HL-60 (cell line): ENCODE measurements at regions not wholly inside any gene's neighbourhood (a gene's known extent, or its start where the extent isn't known, plus 50 kb on each side); places are given as distances from the start of the nearest gene placed in this dataset.

ENCODE experiments used
- DNase-seq, 2 experiments: peaks; one replicate each; pipeline ENCODE4 v3.0.0-alpha.2; 2010 to 2020; ENCODE audit warnings: low read depth in 1 of 2, low spot score in 1 of 2
- H3K27ac ChIP-seq: fragments of 250-450 bp; sonication (Bioruptor Pico); replicated peaks from 2 replicates; pipeline ENCODE4 v1.5.1; 2020; ENCODE audit warnings: mild to moderate bottlenecking, moderate library complexity
- H3K27me3 ChIP-seq: fragments of 250-450 bp; sonication (Bioruptor Pico); 2 replicates; pipeline ENCODE4 v1.5.1; 2021; ENCODE audit warnings: mild to moderate bottlenecking, moderate library complexity; ENCODE audit not compliant: insufficient read depth, poor library complexity, severe bottlenecking
- H3K4me3 ChIP-seq: replicated peaks from 2 replicates; pipeline ENCODE4 v1.5.1; 2011; ENCODE audit warnings: mild to moderate bottlenecking, control low read depth, low read length; ENCODE audit not compliant: insufficient read depth
- CTCF ChIP-seq: IDR thresholded peaks from one replicate; pipeline ENCODE4 v1.5.1; 2011; ENCODE audit warnings: low read length, control low read depth, inconsistent platforms; ENCODE audit not compliant: insufficient read depth
- GABPA ChIP-seq: IDR thresholded peaks from 2 replicates; pipeline ENCODE4 v1.6.1; 2012; ENCODE audit warnings: low read depth
- POLR2AphosphoS5 ChIP-seq: IDR thresholded peaks from 2 replicates; pipeline ENCODE4 v1.6.1; 2012; ENCODE audit warnings: low read depth
- REST ChIP-seq: IDR thresholded peaks from 2 replicates; pipeline ENCODE4 v1.6.1; 2012; ENCODE audit warnings: low read depth; ENCODE audit not compliant: insufficient replicate concordance
- SPI1 ChIP-seq: IDR thresholded peaks from 2 replicates; pipeline ENCODE4 v1.6.1; 2012; ENCODE audit warnings: low read depth, mild to moderate bottlenecking, borderline replicate concordance

- TF ChIP-seq REST (no peak), CTCF (no peak), GABPA (no peak), POLR2AphosphoS5 (no peak), SPI1 (no peak)
- Histone ChIP-seq H3K27me3 (no peaks in the 10 kb centered on the region), H3K27ac (no peak overlapping the region), H3K4me3 (no peak overlapping the region)
- no peak for DNase-seq
Measured at GRCh38 chr2:143906850-143907249, 613.1 kb downstream of the ZEB2 start.

- no peak overlapping the region for H3K4me3 ChIP-seq
- no peak for DNase-seq
- H3K27me3 ChIP-seq, result no peaks in the 10 kb centered on the region
- TF ChIP-seq POLR2AphosphoS5 (no peak), REST (no peak), GABPA (no peak), SPI1 (no peak), CTCF (no peak)
- H3K27ac ChIP-seq, result no peak overlapping the region
Measured at GRCh38 chr2:143905587-143905986, 614.3 kb downstream of the ZEB2 start.

DNA sequence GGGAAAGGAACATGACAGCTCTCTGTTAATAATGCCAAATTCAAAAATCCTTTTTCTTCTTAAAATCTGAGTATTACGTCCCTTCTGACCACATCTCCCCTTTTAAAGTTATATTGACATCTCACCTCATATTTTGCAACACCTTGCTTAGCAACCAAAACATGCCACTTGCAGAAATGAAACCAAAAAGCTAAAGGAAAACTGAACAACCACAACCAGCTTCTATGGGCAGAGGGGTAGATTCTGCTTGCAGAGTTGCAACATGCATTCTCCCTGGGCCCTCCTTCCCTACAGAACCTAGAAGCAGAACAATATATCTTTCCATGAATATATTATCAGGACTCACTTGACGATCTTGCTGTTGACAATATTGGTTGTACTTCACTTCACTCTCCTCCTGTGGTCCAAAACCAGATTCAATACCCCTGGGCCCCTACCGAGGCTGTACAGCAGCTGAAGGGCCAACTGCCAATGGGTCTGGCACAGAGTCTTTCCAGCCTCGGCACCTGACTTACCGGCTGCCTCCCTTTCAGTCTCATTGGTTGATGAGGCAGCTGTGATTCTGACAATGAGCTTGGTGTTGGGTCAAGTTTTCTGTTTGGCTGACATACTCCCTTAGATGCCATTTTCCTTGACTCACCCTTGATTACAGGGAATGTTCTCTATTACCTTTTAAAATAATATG, 616.6 kb downstream of the ZEB2 start:
- no peak for TF ChIP-seq CTCF
- no peak for TF ChIP-seq GABPA
- TF ChIP-seq SPI1, result no peak
- Histone ChIP-seq H3K27ac (no peak overlapping the region), H3K27me3 (no peaks in the 10 kb centered on the region), H3K4me3 (no peak overlapping the region)
- DNase-seq, result peak in 1 of 2 experiments; percentile 12
